SK-N-SH treated with all-trans-retinoic acid at 6 μM for 48 hours (cell line): ENCODE measurements at regions not wholly inside any gene's neighbourhood (a gene's known extent, or its start where the extent isn't known, plus 50 kb on each side); places are given as distances from the start of the nearest gene placed in this dataset.
"Not testable (repeated sequence)": the region's sequence is repeated elsewhere in the genome, so short reads cannot be mapped to it uniquely, and the experiment has no call there.

Experiments used
- BACH2 ChIP-seq: fragments of 250-450 bp; sonication (Bioruptor Pico); IDR thresholded peaks from 2 replicates; pipeline ENCODE4 v1.9.0; 2021; ENCODE audit warnings: mild to moderate bottlenecking, borderline replicate concordance
- CSRNP3 ChIP-seq: fragments of 250-450 bp; sonication (Bioruptor Pico); IDR thresholded peaks from 2 replicates; pipeline ENCODE4 v1.5.1; 2021; ENCODE audit warnings: mild to moderate bottlenecking, moderate library complexity
- ESRRG ChIP-seq: fragments of 250-450 bp; sonication (Bioruptor Pico); IDR thresholded peaks from 2 replicates; pipeline ENCODE4 v1.6.1; 2021; ENCODE audit warnings: mild to moderate bottlenecking
- PATZ1 ChIP-seq: fragments of 250-450 bp; sonication (Bioruptor Pico); IDR thresholded peaks from 2 replicates; pipeline ENCODE4 v1.8.0; 2020; ENCODE audit warnings: mild to moderate bottlenecking, moderate library complexity, borderline replicate concordance
- POU6F1 ChIP-seq: fragments of 250-450 bp; sonication (Bioruptor Pico); IDR thresholded peaks from 2 replicates; pipeline ENCODE4 v1.8.0; 2021; ENCODE audit warnings: low read depth, mild to moderate bottlenecking, moderate library complexity, borderline replicate concordance
- TCF4 ChIP-seq: fragments of 250-450 bp; sonication (Bioruptor Pico); IDR thresholded peaks from 2 replicates; pipeline ENCODE4 v1.8.0; 2021; ENCODE audit warnings: mild to moderate bottlenecking, moderate library complexity, borderline replicate concordance
- ZFP3 ChIP-seq: fragments of 250-450 bp; sonication (Bioruptor Pico); IDR thresholded peaks from 2 replicates; pipeline ENCODE4 v1.5.0; 2020; ENCODE audit warnings: mild to moderate bottlenecking, moderate library complexity
- ZFP30 ChIP-seq: fragments of 450-650 bp; formaldehyde crosslinking; IDR thresholded peaks from 2 replicates; pipeline ENCODE4 v1.5.0; 2022; ENCODE audit warnings: mild to moderate bottlenecking, moderate library complexity
- ZNF70 ChIP-seq: fragments of 450-650 bp; formaldehyde crosslinking; IDR thresholded peaks from 2 replicates; pipeline ENCODE4 v1.5.0; 2020; ENCODE audit warnings: mild to moderate bottlenecking, moderate library complexity
- ZNF8 ChIP-seq: fragments of 450-650 bp; formaldehyde crosslinking; IDR thresholded peaks from 2 replicates; pipeline ENCODE4 v1.5.0; 2020; ENCODE audit warnings: mild to moderate bottlenecking, moderate library complexity

DNA sequence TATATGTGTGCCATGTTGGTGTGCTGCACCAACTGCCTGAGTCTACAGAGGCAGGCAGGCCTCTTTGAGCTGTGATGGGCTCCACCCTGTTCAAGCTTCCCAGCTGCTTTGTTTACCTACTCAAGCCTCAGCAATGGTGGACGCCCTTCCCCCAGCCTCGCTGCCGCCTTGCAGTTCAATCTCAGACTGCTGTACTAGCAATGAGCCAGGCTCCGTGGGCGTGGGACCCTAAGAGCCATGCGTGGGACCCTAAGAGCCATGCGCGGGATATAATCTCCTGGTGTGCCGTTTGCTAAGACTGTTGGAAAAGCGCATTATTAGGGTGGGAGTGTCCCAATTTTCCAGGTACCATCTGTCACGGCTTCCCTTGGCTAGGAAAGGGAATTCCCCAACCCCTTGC lies 388.4 kb upstream of the ARX start:
- not testable (repeated sequence) for TF ChIP-seq ZNF8 (CRISPR knock-in tag); ZFP30 (CRISPR knock-in tag); ZNF70; CSRNP3; TCF4 (CRISPR knock-in tag); PATZ1 (CRISPR knock-in tag); ESRRG (CRISPR knock-in tag); POU6F1; ZFP3 (CRISPR knock-in tag); BACH2
